Kidney epithelial cell (primary cell): ENCODE measurements at regions not wholly inside any gene's neighbourhood (a gene's known extent, or its start where the extent isn't known, plus 50 kb on each side); places are given as distances from the start of the nearest gene placed in this dataset.

Experiments used
- DNase-seq: peaks from one replicate; pipeline ENCODE4 v3.0.0-alpha.2; 2010; ENCODE audit warnings: low read depth
- H3K27me3 ChIP-seq: 2 replicates; pipeline ENCODE4 v1.6.0; 2011; ENCODE audit warnings: low read length; ENCODE audit not compliant: control insufficient read depth, insufficient read depth
- H3K36me3 ChIP-seq: 2 replicates; pipeline ENCODE4 v1.5.1; 2011; ENCODE audit warnings: low read length; ENCODE audit not compliant: control insufficient read depth, insufficient read depth
- H3K4me3 ChIP-seq: 2 replicates; pipeline ENCODE4 v1.5.1; 2011; ENCODE audit warnings: low read depth, mild to moderate bottlenecking, control low read depth, low read length
- TF ChIP-seq, protein P1 (sequence below): IDR thresholded peaks from 2 replicates; pipeline ENCODE4 v1.5.1; 2011; ENCODE audit warnings: mild to moderate bottlenecking, moderate library complexity, low read length, control low read depth, inconsistent platforms; ENCODE audit not compliant: insufficient read depth, poor library complexity, severe bottlenecking

DNA sequence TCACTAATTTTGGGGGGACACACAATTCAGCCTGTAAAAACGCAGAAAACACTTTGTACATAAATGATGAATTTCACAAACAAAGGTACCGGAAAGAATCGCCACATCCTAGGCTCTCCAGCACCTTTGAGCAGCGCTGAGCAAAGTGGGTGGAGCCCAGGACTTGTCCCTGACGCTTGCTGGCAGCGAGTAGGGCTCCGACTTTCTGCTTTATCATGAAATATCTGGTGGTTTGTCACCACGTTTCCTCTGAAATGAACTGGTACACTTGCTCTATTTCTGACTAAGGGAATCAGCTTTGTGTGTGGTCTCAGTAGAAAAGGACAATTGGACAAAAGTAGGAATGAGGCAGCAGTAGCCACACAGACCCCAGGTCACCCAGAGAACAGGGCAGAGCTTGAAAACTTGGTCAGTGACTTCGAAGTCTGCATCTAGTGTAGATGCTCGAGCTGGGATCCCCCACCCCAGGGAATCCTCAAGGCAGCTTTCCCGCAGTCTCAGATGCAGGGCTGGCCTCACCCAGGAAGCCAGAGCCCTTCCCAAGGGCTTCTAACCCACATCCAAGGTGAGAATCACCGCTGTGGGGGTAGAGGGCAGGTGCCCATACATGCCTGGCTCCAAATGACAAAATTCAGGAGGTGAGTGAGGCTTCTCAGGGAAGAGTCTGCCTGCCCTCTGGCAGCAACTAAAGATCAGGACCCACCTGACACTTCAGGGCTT is 85.3 kb upstream of the SOX1 start:
- Histone ChIP-seq H3K27me3 (no peaks in the 10 kb centered on the region), H3K36me3 (no peaks in the 10 kb centered on the region), H3K4me3 (no peak overlapping the region)
- DNase-seq = no peak
- TF ChIP-seq, protein P1, sequence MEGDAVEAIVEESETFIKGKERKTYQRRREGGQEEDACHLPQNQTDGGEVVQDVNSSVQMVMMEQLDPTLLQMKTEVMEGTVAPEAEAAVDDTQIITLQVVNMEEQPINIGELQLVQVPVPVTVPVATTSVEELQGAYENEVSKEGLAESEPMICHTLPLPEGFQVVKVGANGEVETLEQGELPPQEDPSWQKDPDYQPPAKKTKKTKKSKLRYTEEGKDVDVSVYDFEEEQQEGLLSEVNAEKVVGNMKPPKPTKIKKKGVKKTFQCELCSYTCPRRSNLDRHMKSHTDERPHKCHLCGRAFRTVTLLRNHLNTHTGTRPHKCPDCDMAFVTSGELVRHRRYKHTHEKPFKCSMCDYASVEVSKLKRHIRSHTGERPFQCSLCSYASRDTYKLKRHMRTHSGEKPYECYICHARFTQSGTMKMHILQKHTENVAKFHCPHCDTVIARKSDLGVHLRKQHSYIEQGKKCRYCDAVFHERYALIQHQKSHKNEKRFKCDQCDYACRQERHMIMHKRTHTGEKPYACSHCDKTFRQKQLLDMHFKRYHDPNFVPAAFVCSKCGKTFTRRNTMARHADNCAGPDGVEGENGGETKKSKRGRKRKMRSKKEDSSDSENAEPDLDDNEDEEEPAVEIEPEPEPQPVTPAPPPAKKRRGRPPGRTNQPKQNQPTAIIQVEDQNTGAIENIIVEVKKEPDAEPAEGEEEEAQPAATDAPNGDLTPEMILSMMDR = no peak

DNA sequence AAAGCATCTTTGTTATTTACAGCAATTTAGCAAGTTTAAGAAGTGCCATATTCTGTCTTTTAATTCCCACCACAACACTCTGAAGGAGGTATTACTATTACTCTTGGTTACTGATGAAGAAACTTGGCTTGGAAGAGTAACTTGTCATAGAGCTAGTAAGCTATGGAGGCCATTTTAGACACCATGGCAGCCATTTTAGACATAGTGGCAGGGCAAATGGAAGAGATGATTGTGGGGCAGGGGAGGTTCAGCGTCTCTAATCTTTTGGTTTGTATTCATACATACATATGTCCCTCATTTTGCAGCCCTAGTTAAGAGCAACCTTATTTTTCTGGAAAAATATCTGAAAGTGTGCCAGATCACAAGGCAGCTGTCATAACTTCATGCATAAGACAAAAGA is 82.6 kb upstream of the SOX1 start:
- H3K4me3 ChIP-seq = no peak overlapping the region
- TF ChIP-seq, protein P1 = no peak
- H3K27me3 ChIP-seq = no peaks in the 10 kb centered on the region
- H3K36me3 ChIP-seq = no peaks in the 10 kb centered on the region
- DNase-seq = no peak

DNA sequence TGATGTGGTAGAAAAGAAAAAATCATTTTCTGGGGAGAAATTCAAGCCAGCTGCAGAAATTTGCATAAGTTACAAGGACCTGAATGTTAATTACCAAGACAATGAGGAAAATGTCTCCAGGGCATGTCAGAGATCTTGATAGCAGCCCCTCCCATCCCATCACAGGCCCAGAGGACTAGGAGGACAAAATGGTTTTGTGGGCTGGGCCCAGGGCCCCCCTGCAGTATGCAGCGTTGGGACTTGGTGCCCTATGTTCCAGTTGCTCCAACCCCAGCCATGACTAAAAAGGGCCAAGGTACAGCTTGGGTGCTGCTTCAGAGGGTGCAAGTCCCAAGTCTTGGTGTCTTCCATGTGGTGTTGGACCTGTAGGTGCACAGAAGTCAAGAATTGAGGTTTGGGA is 76.6 kb upstream of the SOX1 start:
- Histone ChIP-seq H3K36me3 (no peaks in the 10 kb centered on the region), H3K4me3 (no peak overlapping the region), H3K27me3 (no peaks in the 10 kb centered on the region)
- TF ChIP-seq, protein P1 = no peak
- DNase-seq = no peak

DNA sequence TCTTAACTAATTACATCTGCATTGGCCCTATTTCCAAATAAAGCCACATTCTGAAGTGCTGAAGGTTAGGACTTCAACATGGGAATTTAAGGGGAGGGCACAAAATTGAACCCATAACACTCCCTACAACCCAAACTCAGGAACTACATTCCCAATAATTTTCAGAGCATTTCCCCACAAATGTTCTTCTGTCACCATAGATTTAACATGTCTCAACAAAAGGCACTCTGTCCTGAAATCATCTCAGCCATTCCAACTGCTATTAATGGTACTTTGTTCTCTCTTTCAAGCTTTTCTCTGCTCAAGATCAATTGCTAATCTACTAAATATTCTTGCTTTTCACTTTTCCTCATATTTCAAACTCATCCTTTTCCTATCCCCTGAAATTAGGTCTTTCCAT is 74.0 kb upstream of the SOX1 start:
- no peaks in the 10 kb centered on the region for H3K27me3 ChIP-seq
- no peak for DNase-seq
- H3K36me3 ChIP-seq = no peaks in the 10 kb centered on the region
- TF ChIP-seq, protein P1 = no peak
- no peak overlapping the region for H3K4me3 ChIP-seq

DNA sequence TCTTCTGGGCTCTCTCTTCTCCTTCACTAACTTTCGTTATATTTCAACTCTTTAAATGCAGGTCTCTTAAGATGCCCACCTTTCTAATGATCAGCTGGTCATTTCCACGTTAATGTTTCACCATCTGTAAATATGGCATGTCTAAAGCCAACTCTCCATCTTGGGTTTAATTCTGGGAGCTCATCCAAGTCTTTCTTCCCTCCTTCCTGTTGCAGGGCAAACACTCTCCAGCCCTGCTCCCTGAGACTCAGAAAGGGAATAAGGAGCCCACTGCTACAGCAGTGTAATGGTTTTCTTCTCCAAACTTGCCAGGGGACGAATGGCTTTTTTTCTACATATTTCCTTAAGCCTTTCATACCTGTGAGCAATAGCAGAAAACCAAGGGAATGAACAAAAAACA is 73.3 kb upstream of the SOX1 start:
- no peaks in the 10 kb centered on the region for H3K36me3 ChIP-seq
- H3K4me3 ChIP-seq = no peak overlapping the region
- no peaks in the 10 kb centered on the region for H3K27me3 ChIP-seq
- no peak for DNase-seq
- TF ChIP-seq, protein P1 = no peak

DNA sequence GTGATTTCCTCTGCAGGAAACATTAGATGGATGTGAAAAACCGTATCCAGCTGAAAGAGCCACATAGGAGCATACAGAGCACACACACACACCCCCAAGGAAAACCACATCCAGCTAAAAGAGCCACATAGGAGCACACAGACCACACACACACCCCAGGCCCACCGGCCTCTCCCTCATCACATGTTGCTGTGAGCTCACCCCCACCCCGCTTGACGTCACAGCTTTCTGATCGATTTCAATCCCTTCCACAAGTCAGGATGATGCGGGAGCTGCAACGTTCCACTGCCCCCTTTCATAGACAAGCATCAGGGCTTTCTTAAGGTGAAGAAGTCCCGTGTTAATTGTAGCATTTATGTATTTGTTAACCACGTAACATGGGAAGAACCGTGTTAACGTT is 72.4 kb upstream of the SOX1 start:
- TF ChIP-seq, protein P1 = no peak
- DNase-seq = no peak
- Histone ChIP-seq H3K4me3 (no peak overlapping the region), H3K27me3 (no peaks in the 10 kb centered on the region), H3K36me3 (no peaks in the 10 kb centered on the region)
